ENCODE measurements at regions not wholly inside any gene's neighbourhood (a gene's known extent, or its start where the extent isn't known, plus 50 kb on each side); places are given as distances from the start of the nearest gene placed in this dataset.

- TF ChIP-seq, protein P1, sequence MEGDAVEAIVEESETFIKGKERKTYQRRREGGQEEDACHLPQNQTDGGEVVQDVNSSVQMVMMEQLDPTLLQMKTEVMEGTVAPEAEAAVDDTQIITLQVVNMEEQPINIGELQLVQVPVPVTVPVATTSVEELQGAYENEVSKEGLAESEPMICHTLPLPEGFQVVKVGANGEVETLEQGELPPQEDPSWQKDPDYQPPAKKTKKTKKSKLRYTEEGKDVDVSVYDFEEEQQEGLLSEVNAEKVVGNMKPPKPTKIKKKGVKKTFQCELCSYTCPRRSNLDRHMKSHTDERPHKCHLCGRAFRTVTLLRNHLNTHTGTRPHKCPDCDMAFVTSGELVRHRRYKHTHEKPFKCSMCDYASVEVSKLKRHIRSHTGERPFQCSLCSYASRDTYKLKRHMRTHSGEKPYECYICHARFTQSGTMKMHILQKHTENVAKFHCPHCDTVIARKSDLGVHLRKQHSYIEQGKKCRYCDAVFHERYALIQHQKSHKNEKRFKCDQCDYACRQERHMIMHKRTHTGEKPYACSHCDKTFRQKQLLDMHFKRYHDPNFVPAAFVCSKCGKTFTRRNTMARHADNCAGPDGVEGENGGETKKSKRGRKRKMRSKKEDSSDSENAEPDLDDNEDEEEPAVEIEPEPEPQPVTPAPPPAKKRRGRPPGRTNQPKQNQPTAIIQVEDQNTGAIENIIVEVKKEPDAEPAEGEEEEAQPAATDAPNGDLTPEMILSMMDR (IDR thresholded peaks at IDR 0.05; ENCODE audit: low read depth, low read length) = no peak
- TF ChIP-seq, protein P2, sequence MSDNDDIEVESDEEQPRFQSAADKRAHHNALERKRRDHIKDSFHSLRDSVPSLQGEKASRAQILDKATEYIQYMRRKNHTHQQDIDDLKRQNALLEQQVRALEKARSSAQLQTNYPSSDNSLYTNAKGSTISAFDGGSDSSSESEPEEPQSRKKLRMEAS (IDR thresholded peaks at IDR 0.05; ENCODE audit: low read depth, low read length) = no peak
- no peak for TF ChIP-seq POLR2A (IDR thresholded peaks at IDR 0.05; ENCODE audit: extremely low read depth, insufficient read length)
Measured at GRCh38 chr20:57879779-57880570, 170.2 kb upstream of the PMEPA1 start.

Data from NB4 (cell line).